ENCODE measurements at regions not wholly inside any gene's neighbourhood (a gene's known extent, or its start where the extent isn't known, plus 50 kb on each side); places are given as distances from the start of the nearest gene placed in this dataset.

GRCh38 chr10:128776673-128777252, 650.5 kb upstream of the MKI67 start:
- DNase-seq: no peak

DNA sequence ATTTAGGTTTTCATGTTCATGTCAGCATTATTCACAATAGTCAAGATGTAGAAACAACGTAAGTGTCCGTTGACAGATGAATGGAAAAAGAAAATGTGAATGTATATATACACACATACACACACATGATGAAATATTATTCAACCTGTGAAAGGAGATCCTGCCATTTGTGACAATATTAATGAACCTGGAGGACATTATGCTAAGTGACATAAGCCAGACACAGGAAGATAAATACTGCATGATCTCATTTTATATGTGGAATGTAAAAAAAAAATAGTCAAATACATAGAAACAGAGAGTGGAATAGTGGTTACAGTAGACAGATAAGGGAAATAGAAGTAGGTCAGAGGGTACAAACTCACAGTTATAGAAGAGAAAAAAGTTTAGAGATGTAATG, 651.1 kb upstream of the MKI67 start:
- DNase-seq: no peak

DNA sequence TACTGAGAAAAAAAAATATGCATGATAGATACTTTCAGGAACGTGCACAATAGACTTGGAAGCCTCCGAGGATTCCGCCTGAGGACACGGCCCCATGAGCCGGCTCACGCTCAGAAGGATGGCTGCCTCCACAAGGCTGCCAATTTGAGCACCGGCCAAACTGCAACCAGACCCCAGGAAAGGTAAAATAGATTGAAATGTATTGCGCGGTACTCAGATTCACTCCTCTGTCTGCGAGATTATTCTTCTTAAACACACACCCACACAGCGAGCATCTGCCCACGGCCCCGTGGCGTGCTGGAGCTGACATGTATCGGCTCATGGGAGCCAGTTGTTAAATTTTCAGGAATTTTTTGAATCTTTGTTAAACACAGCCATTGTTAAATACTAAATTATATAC, 653.2 kb upstream of the MKI67 start:
- DNase-seq: no peak

GRCh38 chr10:128780156-128780761, 654.0 kb upstream of the MKI67 start:
- no peak for DNase-seq

DNA sequence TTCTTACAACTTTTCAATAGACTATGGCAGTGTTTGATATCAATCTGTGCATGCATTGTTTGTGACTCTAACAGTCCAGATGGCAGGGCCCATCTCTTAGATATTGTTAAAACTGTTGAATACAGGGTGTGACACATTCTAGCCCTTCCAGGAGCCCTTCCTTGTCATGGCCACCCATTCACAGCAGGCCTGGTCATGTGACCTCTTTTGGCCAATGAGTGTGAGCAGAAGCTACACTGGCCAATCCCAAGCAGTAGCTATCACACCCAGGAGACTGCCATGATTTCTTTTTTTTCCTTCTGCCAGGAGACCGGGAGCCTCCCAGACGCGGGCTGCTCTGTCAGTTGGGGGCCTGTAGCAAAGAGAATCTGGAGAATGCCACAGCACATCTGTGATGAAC, 655.4 kb upstream of the MKI67 start:
- DNase-seq: no peak

DNA sequence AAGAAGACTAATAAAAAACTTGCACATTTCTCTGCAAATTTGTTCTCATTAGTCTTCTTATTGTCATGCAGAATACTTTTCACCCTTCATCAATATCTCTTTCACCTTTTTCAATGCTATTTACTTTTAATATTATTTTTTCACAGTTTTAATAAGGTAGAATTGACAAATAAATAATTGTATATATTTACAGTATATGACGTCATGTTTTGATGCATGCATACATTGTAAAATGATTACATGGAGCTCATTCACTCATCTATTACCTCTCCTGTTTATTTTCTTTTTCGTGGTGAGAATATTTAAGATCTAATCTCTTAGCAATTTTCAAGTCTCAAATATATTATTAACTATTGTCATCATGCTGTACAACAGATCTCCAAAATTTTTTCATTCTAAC, 658.2 kb upstream of the MKI67 start:
- no peak for DNase-seq

DNA sequence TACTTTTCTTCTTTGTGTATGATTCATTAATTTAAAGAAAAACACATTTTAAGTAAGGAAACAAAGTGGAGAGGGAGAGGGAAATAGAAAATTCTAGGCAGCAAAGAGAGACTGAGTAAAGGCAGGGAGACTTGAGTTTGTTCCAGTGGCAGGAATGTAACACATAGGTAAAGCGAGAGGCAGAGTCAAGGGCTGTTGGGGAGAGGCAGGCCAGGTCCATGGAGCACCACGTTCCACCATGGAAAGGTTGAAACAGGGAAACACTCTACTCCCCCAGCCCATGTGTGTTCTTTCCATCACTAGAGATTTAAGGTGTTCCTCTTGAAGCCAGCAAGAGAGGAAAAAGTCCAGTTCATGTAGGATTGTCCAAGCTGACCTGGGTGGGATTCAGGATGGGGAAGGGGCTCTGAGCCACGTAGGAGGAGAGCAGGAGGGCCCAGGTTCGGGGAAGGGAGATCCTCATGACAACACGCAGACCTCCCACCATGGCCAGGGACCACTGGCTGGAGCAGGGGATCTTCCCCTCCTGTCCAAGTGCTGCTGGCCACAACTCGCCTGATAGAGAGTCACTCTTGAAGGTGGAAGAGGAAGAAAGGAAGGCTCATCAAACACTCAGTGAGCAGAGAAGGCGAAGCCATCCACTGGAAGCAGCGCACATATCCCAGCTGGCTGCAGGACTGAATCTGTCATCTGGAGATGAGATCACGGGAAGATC, 666.4 kb upstream of the MKI67 start:
- no peak for DNase-seq

- DNase-seq: no peak
These were observed 667.8 kb upstream of the MKI67 start for GRCh38 chr10:128793726-128794655.

- DNase-seq: no peak
These were observed 670.2 kb upstream of the MKI67 start for GRCh38 chr10:128796396-128796912.

- no peak for DNase-seq
These were observed 665.0 kb upstream of the MGMT start for GRCh38 chr10:128802062-128802461.

GRCh38 chr10:128803790-128804189, 663.3 kb upstream of the MGMT start:
- no peak for DNase-seq

DNA sequence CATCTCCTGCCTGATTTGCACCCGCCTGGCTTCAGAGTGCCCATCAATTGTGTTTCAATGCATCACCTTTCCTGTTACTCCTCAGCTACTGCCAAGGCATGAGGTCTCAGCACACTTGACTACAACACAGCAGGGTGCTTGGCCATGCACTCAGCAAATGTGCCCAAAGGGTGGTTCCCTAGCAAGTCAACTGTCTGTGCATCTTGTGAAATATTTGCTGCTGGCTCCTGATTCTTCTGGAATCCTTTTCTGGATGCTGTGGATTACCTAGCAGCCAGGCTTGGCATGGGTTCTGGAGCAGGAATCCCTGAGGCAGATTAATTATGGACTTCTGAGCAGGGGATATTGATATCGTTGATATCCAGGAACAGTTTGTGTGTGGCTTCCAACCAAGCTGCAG, 662.6 kb upstream of the MGMT start:
- DNase-seq: no peak

GRCh38 chr10:128808921-128809440, 658.1 kb upstream of the MGMT start:
- DNase-seq: no peak

- no peak for DNase-seq
These were observed 655.5 kb upstream of the MGMT start for GRCh38 chr10:128811511-128811910.

- no peak for DNase-seq
These were observed 655.0 kb upstream of the MGMT start for GRCh38 chr10:128812000-128812399.

GRCh38 chr10:128813574-128813973, 653.5 kb upstream of the MGMT start:
- no peak for DNase-seq

DNA sequence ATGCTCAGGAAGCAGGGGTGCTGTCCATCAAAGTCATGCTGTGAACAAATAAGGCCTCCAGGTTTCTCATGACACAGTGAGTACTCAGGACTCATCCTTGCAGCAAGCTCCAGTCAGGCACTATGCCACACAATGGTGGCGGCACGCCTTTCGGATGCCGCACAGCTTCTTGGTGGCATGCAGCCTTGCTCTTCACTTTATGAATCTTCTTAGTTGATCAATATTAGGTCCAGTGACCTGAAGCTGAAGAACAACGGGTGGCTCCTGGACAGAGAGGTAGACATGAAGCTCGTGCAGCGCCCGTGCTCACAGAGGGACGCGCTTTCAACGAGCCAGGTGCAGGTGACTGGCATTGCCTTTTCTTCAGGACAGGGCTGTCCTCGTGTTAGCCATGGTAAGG, 653.0 kb upstream of the MGMT start:
- DNase-seq: no peak

DNA sequence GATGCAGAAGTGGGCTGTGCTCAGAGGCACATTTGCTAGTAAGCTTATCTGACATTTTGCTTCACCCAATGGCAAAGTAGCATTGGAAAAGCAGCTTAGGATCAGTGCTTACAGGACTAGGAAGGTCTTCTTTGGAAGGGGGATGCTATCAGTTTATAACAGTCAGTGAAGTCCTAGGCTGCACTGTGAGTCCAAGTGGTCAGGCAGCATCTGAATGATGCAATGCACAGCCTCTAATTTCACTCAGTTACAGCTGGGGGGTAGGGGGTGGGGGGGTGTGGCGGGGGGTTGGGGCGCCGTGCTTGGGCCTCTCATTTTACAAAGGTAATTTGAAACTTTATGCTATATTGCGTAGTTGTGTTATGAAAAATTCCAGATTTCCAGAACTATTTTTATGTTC, 652.3 kb upstream of the MGMT start:
- no peak for DNase-seq

DNA sequence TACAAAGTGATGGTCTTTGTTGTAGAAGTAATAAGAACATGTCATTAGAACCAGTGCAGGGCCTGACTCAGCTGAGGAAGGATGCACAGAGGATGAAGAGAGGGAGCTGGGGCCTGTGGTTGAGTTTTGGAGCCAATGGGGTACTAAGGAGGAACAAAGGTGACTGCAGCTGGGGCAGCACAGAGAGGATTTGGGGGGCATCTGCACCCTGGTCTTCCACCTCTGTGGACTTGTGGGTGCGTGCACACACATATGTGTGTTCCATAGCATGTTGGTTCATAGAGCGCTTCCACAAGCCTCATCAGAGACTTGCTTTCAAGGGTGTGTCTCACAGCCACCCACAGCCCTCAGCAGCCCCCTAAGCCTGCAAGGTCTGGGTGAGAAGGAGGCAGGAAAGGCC, 650.3 kb upstream of the MGMT start:
- no peak for DNase-seq

GRCh38 chr10:128817636-128818035, 649.4 kb upstream of the MGMT start:
- no peak for DNase-seq

GRCh38 chr10:128820663-128821062, 646.4 kb upstream of the MGMT start:
- DNase-seq: no peak

- DNase-seq: no peak
These were observed 643.8 kb upstream of the MGMT start for GRCh38 chr10:128823201-128823600.

DNA sequence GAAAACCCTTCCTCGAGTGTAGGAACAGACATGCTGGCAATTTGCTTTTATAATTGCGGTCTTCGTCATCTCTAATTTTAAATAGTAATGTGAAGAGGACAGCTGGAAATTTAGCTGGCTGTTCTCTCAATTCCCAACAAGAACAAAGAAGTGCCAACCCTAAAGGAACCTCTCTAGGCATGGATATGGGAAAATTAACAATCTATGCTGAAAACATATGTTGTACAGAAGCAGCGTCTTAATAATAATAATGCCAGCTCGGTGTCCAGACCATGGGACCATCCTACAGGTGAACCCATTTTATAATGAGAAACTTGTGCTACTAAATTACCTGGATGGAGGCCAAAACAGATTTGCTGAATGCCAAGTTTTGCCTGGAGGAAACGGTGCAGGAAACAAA, 641.4 kb upstream of the MGMT start:
- no peak for DNase-seq
